Nephron progenitor cell (in vitro differentiated cells): ENCODE measurements at regions not wholly inside any gene's neighbourhood (a gene's known extent, or its start where the extent isn't known, plus 50 kb on each side); places are given as distances from the start of the nearest gene placed in this dataset.

Experiments
- DNase-seq: peaks from one replicate; pipeline ENCODE4 v3.0.0; 2021
- H3K27ac Mint-ChIP-seq: 2 replicates; pipeline ENCODE4 v1.8.0; 2021; ENCODE audit warnings: mild to moderate bottlenecking, moderate library complexity, mixed read lengths
- H3K27me3 Mint-ChIP-seq: 2 replicates; pipeline ENCODE4 v1.8.0; 2021; ENCODE audit warnings: mild to moderate bottlenecking, low read depth, mixed read lengths; ENCODE audit not compliant: poor library complexity
- H3K36me3 Mint-ChIP-seq: 2 replicates; pipeline ENCODE4 v1.8.0; 2021; ENCODE audit warnings: low read depth, mixed read lengths
- H3K4me1 Mint-ChIP-seq: 2 replicates; pipeline ENCODE4 v1.8.0; 2021; ENCODE audit warnings: mixed read lengths
- H3K4me3 Mint-ChIP-seq: 2 replicates; pipeline ENCODE4 v1.8.0; 2021; ENCODE audit warnings: mild to moderate bottlenecking, moderate library complexity, mixed read lengths
- H3K9me3 Mint-ChIP-seq: 2 replicates; pipeline ENCODE4 v1.8.0; 2021; ENCODE audit warnings: mild to moderate bottlenecking, moderate library complexity, mixed read lengths
- TF ChIP-seq, protein P1 (sequence below): fragments of 200-600 bp; sonication (generic); IDR thresholded peaks from 2 replicates; pipeline ENCODE4 v1.5.0; 2021; ENCODE audit warnings: antibody characterized with exemption

DNA sequence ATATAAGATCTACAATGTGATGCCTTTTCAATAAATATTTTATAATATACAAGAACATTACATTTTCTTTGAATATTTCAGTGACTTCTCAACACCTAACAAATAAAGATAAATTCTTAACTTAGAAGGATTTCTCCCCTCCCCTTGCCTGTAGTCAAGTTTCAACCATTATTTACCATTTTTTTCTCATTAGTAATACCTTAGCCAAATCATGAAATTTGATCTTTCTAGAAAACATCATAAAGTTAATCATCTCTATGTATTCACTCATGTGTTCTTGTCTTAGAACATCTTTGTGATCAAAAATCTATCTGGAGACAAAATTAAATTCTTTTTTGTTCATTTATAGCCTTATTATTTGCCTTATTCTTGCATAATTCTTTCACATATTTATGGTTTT, 1201.8 kb upstream of the EPHA6 start:
- Mint-ChIP-seq H3K27ac (no peak overlapping the region), H3K36me3 (peaks cover 4% of the 10 kb centered on the region), H3K9me3 (peaks cover 10% of the 10 kb centered on the region), H3K27me3 (peaks cover 7% of the 10 kb centered on the region), H3K4me3 (no peak overlapping the region), H3K4me1 (no peaks in the 10 kb centered on the region)
- DNase-seq = no peak
- TF ChIP-seq, protein P1, sequence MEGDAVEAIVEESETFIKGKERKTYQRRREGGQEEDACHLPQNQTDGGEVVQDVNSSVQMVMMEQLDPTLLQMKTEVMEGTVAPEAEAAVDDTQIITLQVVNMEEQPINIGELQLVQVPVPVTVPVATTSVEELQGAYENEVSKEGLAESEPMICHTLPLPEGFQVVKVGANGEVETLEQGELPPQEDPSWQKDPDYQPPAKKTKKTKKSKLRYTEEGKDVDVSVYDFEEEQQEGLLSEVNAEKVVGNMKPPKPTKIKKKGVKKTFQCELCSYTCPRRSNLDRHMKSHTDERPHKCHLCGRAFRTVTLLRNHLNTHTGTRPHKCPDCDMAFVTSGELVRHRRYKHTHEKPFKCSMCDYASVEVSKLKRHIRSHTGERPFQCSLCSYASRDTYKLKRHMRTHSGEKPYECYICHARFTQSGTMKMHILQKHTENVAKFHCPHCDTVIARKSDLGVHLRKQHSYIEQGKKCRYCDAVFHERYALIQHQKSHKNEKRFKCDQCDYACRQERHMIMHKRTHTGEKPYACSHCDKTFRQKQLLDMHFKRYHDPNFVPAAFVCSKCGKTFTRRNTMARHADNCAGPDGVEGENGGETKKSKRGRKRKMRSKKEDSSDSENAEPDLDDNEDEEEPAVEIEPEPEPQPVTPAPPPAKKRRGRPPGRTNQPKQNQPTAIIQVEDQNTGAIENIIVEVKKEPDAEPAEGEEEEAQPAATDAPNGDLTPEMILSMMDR = no peak

DNA sequence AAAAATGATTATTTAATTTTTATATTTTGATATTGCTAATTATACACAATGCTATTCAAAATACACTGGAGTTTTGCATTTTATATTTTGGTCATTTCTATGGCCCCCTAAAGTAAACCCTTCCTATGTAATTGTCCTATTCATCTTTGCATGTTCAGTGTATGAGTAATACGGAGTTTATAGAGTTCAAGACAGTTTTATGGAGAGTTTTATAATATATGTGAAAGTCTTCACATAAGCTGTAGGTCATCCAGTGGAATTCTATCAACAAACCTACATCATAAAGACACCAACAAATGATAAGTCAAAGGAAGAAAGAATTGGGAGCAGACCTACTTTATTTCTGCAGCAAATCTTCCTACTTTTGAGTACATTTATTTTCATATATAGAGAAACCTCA, 1200.4 kb upstream of the EPHA6 start:
- DNase-seq = no peak
- TF ChIP-seq, protein P1 = no peak
- Mint-ChIP-seq H3K4me1 (no peaks in the 10 kb centered on the region), H3K27me3 (peaks cover 7% of the 10 kb centered on the region), H3K27ac (no peak overlapping the region), H3K4me3 (no peak overlapping the region), H3K36me3 (no peaks in the 10 kb centered on the region), H3K9me3 (peaks cover 4% of the 10 kb centered on the region)

DNA sequence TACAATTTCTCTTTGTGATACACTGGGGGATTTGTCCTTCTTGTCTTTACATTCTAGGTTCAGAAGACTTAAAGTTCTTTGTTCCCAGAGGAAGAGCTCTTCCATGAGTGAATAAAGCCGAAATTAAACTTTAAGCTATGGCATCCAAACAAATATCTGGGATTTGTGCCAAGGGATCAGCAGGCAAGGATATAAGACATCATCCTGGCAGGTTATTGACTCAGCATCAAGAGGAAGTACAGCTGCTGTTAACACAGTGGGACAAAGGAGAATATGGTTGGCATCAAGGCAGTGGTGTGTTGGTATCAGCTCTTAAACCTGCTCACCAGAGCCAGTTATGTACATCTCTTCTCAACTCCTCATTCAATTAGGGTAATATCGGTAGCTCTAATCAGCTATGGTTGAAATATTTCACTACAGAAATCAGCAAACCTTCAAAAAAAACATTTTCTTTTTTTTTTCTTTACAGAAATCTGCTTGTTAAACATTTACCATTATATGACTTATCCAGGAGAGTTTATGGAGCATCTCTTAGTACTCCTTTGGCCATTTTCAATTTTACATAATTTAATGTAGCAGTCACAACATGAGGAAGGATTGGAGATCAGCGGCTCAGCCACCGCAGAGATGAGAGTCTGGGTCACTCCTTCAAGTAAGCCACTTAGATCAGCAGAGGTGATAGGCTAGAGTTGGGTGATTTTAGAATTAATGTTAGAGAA, 1198.6 kb upstream of the EPHA6 start:
- Mint-ChIP-seq H3K4me3 (no peak overlapping the region), H3K4me1 (no peaks in the 10 kb centered on the region), H3K27ac (no peak overlapping the region), H3K36me3 (no peaks in the 10 kb centered on the region), H3K9me3 (no peaks in the 10 kb centered on the region), H3K27me3 (peaks cover 3% of the 10 kb centered on the region)
- DNase-seq = no peak
- TF ChIP-seq, protein P1 = no peak

DNA sequence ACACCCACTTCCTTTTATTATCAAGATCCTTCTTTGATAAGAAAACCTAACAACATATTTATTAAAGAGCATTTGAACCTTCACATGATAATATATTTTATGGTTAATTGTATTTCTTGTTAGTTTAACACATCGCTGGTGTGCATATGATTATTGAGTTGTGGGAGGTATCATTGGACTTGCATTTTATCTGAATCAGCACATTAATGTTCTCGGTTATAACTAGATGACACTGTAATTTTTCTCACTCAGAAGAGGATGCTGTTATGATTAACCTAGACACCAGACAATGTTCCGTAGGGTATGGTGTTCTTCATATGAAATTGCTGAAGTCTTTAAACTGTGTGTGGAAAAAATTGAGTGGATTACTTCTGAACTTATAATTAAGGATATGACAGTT, 1188.3 kb upstream of the EPHA6 start:
- TF ChIP-seq, protein P1 = no peak
- H3K4me3 Mint-ChIP-seq = no peak overlapping the region
- H3K9me3 Mint-ChIP-seq = no peaks in the 10 kb centered on the region
- H3K27me3 Mint-ChIP-seq = no peaks in the 10 kb centered on the region
- no peaks in the 10 kb centered on the region for H3K36me3 Mint-ChIP-seq
- no peak for DNase-seq
- no peaks in the 10 kb centered on the region for H3K4me1 Mint-ChIP-seq
- H3K27ac Mint-ChIP-seq = no peak overlapping the region

DNA sequence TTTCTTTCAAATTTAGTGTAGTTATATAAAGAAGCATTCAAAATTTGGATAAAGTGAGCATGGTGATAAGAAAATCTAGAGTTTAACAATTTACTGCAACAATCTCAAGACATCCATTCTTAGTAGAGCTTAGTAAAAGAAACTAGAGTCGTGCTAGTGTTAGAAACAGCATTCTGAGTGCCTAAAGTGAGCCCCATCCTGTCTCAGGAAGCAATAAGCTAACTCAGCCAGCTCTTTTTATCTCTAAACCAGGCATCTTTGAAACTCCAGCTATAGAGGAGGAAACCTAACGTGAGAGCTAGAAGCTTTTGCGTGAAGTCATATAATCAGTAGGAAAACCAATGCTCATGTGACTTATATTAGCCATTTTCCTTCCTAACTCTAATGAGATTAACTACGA, 1187.1 kb upstream of the EPHA6 start:
- H3K36me3 Mint-ChIP-seq = no peaks in the 10 kb centered on the region
- no peaks in the 10 kb centered on the region for H3K9me3 Mint-ChIP-seq
- no peaks in the 10 kb centered on the region for H3K27me3 Mint-ChIP-seq
- no peak overlapping the region for H3K27ac Mint-ChIP-seq
- no peak overlapping the region for H3K4me3 Mint-ChIP-seq
- DNase-seq = no peak
- TF ChIP-seq, protein P1 = no peak
- no peaks in the 10 kb centered on the region for H3K4me1 Mint-ChIP-seq

DNA sequence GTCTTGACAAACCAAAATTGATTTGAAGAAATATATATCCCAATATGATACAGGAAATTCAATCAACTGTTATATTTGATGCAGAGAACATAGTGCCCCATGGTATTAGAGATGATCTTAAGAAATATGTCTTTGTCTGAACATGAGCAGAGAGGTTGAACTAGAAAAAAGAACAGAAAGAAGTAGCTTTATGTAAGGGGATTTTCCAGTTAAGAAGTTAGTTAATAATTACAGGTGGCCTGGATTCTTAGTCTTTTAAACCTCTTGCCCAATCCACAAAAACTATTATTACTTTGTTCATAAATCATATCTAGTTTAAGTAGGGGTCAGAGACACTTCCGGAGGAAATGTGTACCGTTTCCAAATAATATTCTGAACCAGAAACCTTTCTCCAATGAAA, 1186.7 kb upstream of the EPHA6 start:
- Mint-ChIP-seq H3K4me1 (no peaks in the 10 kb centered on the region), H3K36me3 (no peaks in the 10 kb centered on the region), H3K9me3 (no peaks in the 10 kb centered on the region), H3K27me3 (no peaks in the 10 kb centered on the region), H3K4me3 (no peak overlapping the region), H3K27ac (no peak overlapping the region)
- TF ChIP-seq, protein P1 = no peak
- DNase-seq = no peak
